ENCODE measurements at regions not wholly inside any gene's neighbourhood (a gene's known extent, or its start where the extent isn't known, plus 50 kb on each side); places are given as distances from the start of the nearest gene placed in this dataset.

DNA sequence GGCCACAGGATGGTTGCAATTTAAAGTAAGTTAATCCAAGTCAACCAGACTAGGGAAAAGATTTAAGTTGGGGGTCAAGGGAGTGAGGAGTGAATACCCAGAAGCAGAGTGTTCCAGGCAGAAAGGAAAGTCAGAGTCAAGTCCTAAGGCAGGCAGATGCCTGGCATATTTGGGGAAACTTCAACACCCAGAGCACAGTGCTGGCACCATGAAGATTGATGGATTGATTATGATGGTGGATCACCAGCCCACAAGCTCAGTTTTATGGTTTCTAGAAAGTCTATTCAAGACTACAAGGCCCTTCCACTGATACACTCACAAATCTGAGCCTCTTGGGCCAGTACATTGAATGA lies 100.1 kb upstream of the DUSP10 start:
- POLR2A ChIA-PET, result no interaction called here

DNA sequence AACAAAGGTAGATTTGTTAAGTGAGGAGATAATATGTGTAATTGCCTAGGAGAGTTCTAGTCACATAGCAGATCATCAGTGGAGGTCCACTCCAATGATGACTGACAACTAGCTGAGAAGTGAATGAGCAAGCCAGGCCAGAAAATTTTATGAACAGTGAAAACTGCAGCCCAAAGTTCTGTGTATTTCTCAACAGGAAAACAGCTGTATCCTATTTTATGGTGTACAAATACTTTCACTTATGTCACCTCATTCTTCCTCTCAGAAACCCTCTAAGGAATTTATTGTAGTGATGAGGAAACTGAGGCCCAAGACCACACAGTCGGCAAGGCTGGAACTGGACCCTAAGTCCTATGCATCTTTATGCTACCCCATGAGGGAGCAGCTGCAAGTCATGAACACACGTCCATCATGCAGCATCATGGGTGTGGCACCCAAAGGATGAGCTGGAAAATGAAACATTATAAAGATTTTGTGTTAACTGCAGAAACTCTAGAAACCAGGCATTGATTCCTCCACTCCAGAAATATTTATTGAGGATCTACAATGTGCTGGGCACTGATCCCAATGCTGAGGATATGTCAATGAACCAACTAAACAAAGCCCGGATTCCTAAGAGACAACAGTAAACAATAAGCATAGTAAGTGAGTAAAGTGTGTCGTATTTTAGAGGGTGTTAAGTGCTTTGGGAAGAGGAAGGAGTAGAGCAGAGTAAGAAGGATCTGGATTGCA lies 99.5 kb upstream of the DUSP10 start:
- CTCF ChIA-PET, result no interaction called here
- Mint-ChIP-seq H3K27me3 (ENCODE audit: low read depth) (no peaks in the 10 kb centered on the region), H3K4me3 (no peak overlapping the region), H3K27ac (no peak overlapping the region), H3K4me1 (peaks cover 5% of the 10 kb centered on the region; the same call in 1 of the 2 replicates), H3K9me3 (no peaks in the 10 kb centered on the region; the same call in 1 of the 2 replicates), H3K36me3 (no peaks in the 10 kb centered on the region)
- ATAC-seq (no peak), DNase-seq (ENCODE audit: low spot score) (no peak)
- TF ChIP-seq NFATC4 (CRISPR knock-in tag; IDR thresholded peaks at IDR 0.05) (no peak), MYBL2 (CRISPR knock-in tag; IDR thresholded peaks at IDR 0.05) (no peak), NR3C1 (CRISPR knock-in tag; conservative IDR thresholded peaks at IDR 0.05; ENCODE audit: low read depth) (no peak), FOXK1 (CRISPR knock-in tag; IDR thresholded peaks at IDR 0.05) (no peak), ZNF671 (CRISPR knock-in tag; IDR thresholded peaks at IDR 0.05) (no peak)
- POLR2A ChIA-PET, result no interaction called here

More for the DNA sequence above, 100.1 kb upstream of the DUSP10 start:
- no peak overlapping the region for H3K27ac Mint-ChIP-seq
- peaks cover 5% of the 10 kb centered on the region; the same call in 1 of the 2 replicates for H3K4me1 Mint-ChIP-seq
- no peak for ATAC-seq
- H3K27me3 Mint-ChIP-seq (ENCODE audit: low read depth), result no peaks in the 10 kb centered on the region
- CTCF ChIA-PET, result no interaction called here
- TF ChIP-seq, protein P1, sequence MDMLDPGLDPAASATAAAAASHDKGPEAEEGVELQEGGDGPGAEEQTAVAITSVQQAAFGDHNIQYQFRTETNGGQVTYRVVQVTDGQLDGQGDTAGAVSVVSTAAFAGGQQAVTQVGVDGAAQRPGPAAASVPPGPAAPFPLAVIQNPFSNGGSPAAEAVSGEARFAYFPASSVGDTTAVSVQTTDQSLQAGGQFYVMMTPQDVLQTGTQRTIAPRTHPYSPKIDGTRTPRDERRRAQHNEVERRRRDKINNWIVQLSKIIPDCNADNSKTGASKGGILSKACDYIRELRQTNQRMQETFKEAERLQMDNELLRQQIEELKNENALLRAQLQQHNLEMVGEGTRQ (CRISPR knock-in tag; IDR thresholded peaks at IDR 0.05), result no peak
- no peak for TF ChIP-seq NR3C1 (CRISPR knock-in tag; conservative IDR thresholded peaks at IDR 0.05; ENCODE audit: low read depth)
- TF ChIP-seq, protein P2, sequence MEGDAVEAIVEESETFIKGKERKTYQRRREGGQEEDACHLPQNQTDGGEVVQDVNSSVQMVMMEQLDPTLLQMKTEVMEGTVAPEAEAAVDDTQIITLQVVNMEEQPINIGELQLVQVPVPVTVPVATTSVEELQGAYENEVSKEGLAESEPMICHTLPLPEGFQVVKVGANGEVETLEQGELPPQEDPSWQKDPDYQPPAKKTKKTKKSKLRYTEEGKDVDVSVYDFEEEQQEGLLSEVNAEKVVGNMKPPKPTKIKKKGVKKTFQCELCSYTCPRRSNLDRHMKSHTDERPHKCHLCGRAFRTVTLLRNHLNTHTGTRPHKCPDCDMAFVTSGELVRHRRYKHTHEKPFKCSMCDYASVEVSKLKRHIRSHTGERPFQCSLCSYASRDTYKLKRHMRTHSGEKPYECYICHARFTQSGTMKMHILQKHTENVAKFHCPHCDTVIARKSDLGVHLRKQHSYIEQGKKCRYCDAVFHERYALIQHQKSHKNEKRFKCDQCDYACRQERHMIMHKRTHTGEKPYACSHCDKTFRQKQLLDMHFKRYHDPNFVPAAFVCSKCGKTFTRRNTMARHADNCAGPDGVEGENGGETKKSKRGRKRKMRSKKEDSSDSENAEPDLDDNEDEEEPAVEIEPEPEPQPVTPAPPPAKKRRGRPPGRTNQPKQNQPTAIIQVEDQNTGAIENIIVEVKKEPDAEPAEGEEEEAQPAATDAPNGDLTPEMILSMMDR (IDR thresholded peaks at IDR 0.05), result no peak
- TF ChIP-seq, protein P3, sequence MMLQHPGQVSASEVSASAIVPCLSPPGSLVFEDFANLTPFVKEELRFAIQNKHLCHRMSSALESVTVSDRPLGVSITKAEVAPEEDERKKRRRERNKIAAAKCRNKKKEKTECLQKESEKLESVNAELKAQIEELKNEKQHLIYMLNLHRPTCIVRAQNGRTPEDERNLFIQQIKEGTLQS (CRISPR knock-in tag; conservative IDR thresholded peaks at IDR 0.05), result no peak
- no peaks in the 10 kb centered on the region; the same call in 1 of the 2 replicates for H3K9me3 Mint-ChIP-seq
- H3K4me3 Mint-ChIP-seq, result no peak overlapping the region
- H3K36me3 Mint-ChIP-seq, result no peaks in the 10 kb centered on the region
- DNase-seq (ENCODE audit: low spot score), result no peak

DNA sequence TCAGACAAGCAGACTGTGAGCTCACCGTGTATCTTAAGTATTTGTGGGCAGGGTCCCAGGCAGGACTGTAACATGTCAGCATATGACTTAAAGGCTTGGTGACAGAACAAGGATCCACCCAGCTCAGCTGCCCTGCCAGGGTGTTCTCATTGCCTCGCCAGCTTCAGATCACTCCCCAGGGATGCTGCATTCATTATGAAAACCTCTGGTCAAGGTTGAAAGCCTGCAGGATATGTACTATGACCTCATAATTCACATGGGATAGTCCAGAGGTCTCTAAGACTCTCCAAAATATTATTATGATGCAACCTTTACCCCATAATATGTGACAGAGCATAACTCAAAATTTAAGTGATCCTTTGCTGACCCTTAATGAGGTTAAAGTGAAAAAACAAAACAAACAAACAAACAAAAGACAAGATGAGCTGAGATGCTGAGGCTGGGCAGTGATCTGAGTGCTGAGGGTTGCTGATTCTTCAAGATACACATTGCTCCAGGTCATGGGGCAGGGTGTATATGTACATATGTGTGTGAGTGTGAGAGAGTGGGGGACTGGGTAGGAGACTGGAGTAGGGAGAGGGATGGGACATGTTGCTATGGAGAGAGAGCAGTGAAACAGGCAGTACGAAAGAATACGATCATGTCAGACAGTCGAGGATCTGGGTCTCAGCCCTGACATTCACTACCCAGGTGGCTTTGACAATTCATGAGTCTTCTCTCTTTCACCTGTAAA lies 98.8 kb upstream of the DUSP10 start:
- Mint-ChIP-seq H3K4me3 (no peak overlapping the region), H3K36me3 (no peaks in the 10 kb centered on the region), H3K9me3 (no peaks in the 10 kb centered on the region; the same call in 1 of the 2 replicates), H3K27me3 (ENCODE audit: low read depth) (no peaks in the 10 kb centered on the region; the same call in 1 of the 2 replicates), H3K27ac (no peak overlapping the region), H3K4me1 (peaks cover 2% of the 10 kb centered on the region)
- POLR2A ChIA-PET, result no interaction called here
- CTCF ChIA-PET, result no interaction called here
- TF ChIP-seq, protein P1 (CRISPR knock-in tag; IDR thresholded peaks at IDR 0.05), result no peak
- TF ChIP-seq, protein P4, sequence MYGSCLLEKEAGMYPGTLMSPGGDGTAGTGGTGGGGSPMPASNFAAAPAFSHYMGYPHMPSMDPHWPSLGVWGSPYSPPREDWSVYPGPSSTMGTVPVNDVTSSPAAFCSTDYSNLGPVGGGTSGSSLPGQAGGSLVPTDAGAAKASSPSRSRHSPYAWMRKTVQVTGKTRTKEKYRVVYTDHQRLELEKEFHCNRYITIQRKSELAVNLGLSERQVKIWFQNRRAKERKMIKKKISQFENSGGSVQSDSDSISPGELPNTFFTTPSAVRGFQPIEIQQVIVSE (CRISPR knock-in tag; IDR thresholded peaks at IDR 0.05; ENCODE audit: borderline replicate concordance), result no peak
- DNase-seq (ENCODE audit: low spot score), result no peak
- ATAC-seq, result no peak

DNA sequence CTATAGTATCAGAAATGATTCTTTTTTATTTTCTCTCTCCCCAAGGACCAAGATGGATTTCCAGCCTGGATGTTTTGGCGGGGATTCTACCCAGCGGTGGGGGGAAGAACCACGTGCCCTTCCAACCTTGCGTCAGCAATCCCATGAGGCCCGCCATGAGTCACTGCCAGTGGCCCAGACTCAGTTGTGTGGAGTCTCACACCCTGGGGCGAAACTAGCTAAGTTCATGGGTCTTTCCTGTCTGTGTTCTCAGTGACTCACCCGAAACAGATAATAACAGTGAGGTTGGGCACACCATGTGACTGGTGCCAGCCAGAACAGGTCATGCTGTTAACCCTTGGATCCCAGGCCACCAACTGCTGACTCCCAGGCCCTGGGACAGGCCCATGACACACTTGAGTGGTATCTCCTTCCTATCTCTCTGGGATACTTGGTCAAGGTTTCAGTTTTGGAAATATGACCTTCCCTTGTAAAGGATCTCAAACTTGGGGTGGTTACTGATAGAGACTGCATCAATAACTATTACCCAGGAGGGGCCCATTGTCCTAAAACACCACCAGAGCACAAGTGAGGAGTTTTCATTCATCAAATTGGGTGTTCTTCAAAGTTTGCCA lies 98.0 kb upstream of the DUSP10 start:
- H3K4me3 Mint-ChIP-seq, result no peak overlapping the region
- TF ChIP-seq GABPB1 (CRISPR knock-in tag; IDR thresholded peaks at IDR 0.05), result peak; percentile 60; the same call in 1 of the 2 replicates
- TF ChIP-seq, protein P5, sequence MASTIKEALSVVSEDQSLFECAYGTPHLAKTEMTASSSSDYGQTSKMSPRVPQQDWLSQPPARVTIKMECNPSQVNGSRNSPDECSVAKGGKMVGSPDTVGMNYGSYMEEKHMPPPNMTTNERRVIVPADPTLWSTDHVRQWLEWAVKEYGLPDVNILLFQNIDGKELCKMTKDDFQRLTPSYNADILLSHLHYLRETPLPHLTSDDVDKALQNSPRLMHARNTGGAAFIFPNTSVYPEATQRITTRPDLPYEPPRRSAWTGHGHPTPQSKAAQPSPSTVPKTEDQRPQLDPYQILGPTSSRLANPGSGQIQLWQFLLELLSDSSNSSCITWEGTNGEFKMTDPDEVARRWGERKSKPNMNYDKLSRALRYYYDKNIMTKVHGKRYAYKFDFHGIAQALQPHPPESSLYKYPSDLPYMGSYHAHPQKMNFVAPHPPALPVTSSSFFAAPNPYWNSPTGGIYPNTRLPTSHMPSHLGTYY (CRISPR knock-in tag; IDR thresholded peaks at IDR 0.05), result no peak
- CTCF ChIA-PET, result no interaction called here
- POLR2A ChIA-PET, result no interaction called here
- no peak for DNase-seq (ENCODE audit: low spot score)
- no peaks in the 10 kb centered on the region; the same call in 1 of the 2 replicates for H3K27me3 Mint-ChIP-seq (ENCODE audit: low read depth)
- no peaks in the 10 kb centered on the region for H3K36me3 Mint-ChIP-seq
- H3K27ac Mint-ChIP-seq, result no peak overlapping the region
- no peaks in the 10 kb centered on the region; the same call in 1 of the 2 replicates for H3K9me3 Mint-ChIP-seq
- peaks cover 7% of the 10 kb centered on the region for H3K4me1 Mint-ChIP-seq
- no peak for ATAC-seq

Measured in WTC11 (cell line).